Upper lobe of left lung (tissue), 4 donors: ENCODE measurements at regions not wholly inside any gene's neighbourhood (a gene's known extent, or its start where the extent isn't known, plus 50 kb on each side); places are given as distances from the start of the nearest gene placed in this dataset.

Experiments
- POLR2AphosphoS5 ChIP-seq, 2 donors: sonication (generic); formaldehyde crosslinking; IDR thresholded peaks; one replicate each; pipeline ENCODE4 v1.5.1; 2017; ENCODE audit warnings: antibody characterized with exemption in 2 of 2
- TF ChIP-seq, protein P1 (sequence below), 6 experiments: fragments of 450-650 bp in 4 of 6; fragments of 200-600 bp in 2 of 6; sonication (generic) in 2 of 6; IDR thresholded peaks; one replicate each; pipeline ENCODE4 v1.5.1; 2016 to 2019; ENCODE audit warnings: antibody characterized with exemption in 6 of 6

DNA sequence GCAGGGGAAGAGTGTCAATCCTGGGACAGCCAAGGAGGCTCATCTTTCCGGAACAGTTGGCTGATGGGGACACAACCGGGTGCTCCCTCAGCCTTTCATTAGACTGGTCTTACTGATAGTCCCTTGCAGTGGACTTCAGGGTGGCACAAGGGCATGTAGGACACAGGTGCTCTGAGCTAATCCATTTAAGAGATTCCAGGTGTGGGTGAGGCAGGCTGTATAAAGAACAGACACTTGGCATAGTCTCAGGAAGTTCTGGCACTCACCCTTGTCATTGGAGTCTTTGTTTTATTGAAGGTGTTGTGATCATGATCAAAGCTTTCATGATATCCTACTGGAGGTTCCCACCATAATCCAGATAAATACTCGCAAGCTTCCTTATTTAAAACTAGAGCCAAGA lies 341.6 kb downstream of the EMP1 start:
- TF ChIP-seq, protein P1, sequence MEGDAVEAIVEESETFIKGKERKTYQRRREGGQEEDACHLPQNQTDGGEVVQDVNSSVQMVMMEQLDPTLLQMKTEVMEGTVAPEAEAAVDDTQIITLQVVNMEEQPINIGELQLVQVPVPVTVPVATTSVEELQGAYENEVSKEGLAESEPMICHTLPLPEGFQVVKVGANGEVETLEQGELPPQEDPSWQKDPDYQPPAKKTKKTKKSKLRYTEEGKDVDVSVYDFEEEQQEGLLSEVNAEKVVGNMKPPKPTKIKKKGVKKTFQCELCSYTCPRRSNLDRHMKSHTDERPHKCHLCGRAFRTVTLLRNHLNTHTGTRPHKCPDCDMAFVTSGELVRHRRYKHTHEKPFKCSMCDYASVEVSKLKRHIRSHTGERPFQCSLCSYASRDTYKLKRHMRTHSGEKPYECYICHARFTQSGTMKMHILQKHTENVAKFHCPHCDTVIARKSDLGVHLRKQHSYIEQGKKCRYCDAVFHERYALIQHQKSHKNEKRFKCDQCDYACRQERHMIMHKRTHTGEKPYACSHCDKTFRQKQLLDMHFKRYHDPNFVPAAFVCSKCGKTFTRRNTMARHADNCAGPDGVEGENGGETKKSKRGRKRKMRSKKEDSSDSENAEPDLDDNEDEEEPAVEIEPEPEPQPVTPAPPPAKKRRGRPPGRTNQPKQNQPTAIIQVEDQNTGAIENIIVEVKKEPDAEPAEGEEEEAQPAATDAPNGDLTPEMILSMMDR (IDR thresholded peaks at IDR 0.05), result no peak
- no peak for TF ChIP-seq POLR2AphosphoS5 (IDR thresholded peaks at IDR 0.05)
